ENCODE measurements at regions not wholly inside any gene's neighbourhood (a gene's known extent, or its start where the extent isn't known, plus 50 kb on each side); places are given as distances from the start of the nearest gene placed in this dataset.
"Not testable (repeated sequence)": the region's sequence is repeated elsewhere in the genome, so short reads cannot be mapped to it uniquely, and the experiment has no call there.

DNA sequence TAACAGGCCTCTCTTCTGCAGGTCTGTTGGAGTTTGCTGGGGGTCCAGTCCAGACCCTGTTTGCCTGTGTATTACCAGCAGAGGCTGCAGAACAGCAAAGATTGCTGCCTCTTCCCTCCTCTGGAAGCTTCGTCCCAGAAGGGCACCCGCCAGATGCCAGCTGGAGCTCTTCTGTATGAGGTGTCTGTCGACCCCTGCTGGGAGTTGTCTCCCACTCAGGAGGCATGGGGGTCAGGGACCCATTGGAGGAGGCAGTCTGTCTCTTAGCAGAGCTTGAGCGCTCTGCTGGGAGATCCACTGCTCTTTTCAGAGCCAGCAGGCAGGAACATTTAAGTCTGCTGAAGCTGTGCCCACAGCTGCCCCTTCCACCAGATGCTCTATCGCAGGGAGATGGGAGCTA lies 361.1 kb upstream of the NRP1 start:
- TF ChIP-seq, protein P1, sequence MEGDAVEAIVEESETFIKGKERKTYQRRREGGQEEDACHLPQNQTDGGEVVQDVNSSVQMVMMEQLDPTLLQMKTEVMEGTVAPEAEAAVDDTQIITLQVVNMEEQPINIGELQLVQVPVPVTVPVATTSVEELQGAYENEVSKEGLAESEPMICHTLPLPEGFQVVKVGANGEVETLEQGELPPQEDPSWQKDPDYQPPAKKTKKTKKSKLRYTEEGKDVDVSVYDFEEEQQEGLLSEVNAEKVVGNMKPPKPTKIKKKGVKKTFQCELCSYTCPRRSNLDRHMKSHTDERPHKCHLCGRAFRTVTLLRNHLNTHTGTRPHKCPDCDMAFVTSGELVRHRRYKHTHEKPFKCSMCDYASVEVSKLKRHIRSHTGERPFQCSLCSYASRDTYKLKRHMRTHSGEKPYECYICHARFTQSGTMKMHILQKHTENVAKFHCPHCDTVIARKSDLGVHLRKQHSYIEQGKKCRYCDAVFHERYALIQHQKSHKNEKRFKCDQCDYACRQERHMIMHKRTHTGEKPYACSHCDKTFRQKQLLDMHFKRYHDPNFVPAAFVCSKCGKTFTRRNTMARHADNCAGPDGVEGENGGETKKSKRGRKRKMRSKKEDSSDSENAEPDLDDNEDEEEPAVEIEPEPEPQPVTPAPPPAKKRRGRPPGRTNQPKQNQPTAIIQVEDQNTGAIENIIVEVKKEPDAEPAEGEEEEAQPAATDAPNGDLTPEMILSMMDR (IDR thresholded peaks at IDR 0.05; ENCODE audit: low read depth, low read length, missing control alignments) = no peak
- no peak for DNase-seq (ENCODE audit: extremely low read depth, low read depth)
- no peak overlapping the region for H3K4me3 ChIP-seq (replicated peaks; ENCODE audit: low read depth, low read length)

GRCh38 chr10:33690536-33690935 lies 356.1 kb upstream of the NRP1 start:
- H3K4me3 ChIP-seq (replicated peaks; ENCODE audit: low read depth, low read length); DNase-seq (ENCODE audit: extremely low read depth, low read depth): not testable (repeated sequence)

DNA sequence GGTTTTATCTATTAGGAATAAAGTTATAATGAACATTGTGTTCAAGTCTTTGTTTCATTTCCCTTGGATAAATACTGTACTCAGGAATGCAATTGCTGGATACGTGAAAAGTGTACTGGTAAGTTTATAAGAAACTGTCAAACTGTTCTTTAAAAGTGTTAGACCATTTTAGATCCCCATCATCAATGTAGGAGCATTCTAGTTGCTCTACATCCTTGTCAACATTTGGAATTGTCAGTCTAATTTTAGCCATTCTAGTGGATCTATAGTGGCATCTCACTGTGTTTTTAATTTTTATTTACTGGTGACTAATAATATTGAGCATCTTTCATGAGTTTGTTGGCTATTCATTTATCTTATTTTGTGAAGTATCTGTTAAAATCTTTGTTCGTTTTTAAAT lies 354.0 kb upstream of the NRP1 start:
- no peak for DNase-seq (ENCODE audit: extremely low read depth, low read depth)
- TF ChIP-seq, protein P1 (IDR thresholded peaks at IDR 0.05; ENCODE audit: low read depth, low read length, missing control alignments) = no peak
- H3K4me3 ChIP-seq (replicated peaks; ENCODE audit: low read depth, low read length) = no peak overlapping the region

DNA sequence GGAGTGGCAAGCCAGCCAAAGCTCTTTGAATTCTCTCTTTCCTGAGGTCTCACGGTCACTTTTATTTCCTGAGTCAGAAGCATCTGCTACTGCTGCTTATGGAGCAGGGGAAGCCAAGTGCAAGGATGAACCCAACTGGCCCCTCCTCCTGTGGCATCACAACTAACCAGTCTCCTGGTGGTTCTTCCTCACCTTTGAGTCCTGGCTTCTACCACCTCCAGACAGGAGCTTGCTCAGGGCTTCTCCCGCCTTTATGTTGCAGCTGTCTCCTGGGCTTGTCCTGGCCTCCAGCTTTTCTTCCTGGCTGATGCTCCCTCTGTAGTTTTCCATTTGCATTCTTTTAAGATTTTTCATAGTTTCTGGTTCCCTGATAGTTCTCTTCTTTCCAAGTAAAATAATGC lies 349.7 kb upstream of the NRP1 start:
- no peak overlapping the region for H3K4me3 ChIP-seq (replicated peaks; ENCODE audit: low read depth, low read length)
- TF ChIP-seq, protein P1 (IDR thresholded peaks at IDR 0.05; ENCODE audit: low read depth, low read length, missing control alignments) = no peak
- DNase-seq (ENCODE audit: extremely low read depth, low read depth) = no peak

GRCh38 chr10:33681595-33681994 lies 347.1 kb upstream of the NRP1 start:
- TF ChIP-seq, protein P1 (IDR thresholded peaks at IDR 0.05; ENCODE audit: low read depth, low read length, missing control alignments) = no peak
- DNase-seq (ENCODE audit: extremely low read depth, low read depth) = no peak

DNA sequence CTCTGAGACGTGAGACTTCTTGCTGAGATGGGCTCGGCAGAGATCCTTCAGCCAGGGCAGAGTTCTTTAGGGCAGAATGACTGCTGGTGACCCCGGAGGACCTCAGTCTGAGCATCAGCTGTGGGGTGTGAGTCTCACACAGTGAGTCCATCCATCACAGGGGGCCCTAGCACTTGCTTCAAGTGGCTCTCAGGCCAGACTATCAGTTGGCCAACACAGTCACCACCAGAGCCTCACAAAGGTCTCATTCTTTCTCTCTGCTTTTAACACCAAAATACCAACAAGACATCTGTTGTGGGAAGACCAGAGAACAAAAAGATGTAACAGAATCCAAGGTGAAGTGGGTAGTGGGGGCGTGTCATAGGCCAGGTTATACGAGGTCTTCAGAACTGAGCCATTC lies 345.6 kb upstream of the NRP1 start:
- no peak overlapping the region for H3K4me3 ChIP-seq (replicated peaks; ENCODE audit: low read depth, low read length)
- DNase-seq (ENCODE audit: extremely low read depth, low read depth) = no peak
- TF ChIP-seq, protein P1 (IDR thresholded peaks at IDR 0.05; ENCODE audit: low read depth, low read length, missing control alignments) = no peak

More at GRCh38 chr10:33681595-33681994, 347.1 kb upstream of the NRP1 start:
- H3K4me3 ChIP-seq (replicated peaks; ENCODE audit: low read depth, low read length) = no peak overlapping the region

- TF ChIP-seq, protein P1 (IDR thresholded peaks at IDR 0.05; ENCODE audit: low read depth, low read length, missing control alignments) = no peak
- DNase-seq (ENCODE audit: extremely low read depth, low read depth) = no peak
- no peak overlapping the region for H3K4me3 ChIP-seq (replicated peaks; ENCODE audit: low read depth, low read length)
These were observed 342.3 kb upstream of the NRP1 start for GRCh38 chr10:33676606-33677339.
